ENCODE measurements at regions not wholly inside any gene's neighbourhood (a gene's known extent, or its start where the extent isn't known, plus 50 kb on each side); places are given as distances from the start of the nearest gene placed in this dataset.

DNA sequence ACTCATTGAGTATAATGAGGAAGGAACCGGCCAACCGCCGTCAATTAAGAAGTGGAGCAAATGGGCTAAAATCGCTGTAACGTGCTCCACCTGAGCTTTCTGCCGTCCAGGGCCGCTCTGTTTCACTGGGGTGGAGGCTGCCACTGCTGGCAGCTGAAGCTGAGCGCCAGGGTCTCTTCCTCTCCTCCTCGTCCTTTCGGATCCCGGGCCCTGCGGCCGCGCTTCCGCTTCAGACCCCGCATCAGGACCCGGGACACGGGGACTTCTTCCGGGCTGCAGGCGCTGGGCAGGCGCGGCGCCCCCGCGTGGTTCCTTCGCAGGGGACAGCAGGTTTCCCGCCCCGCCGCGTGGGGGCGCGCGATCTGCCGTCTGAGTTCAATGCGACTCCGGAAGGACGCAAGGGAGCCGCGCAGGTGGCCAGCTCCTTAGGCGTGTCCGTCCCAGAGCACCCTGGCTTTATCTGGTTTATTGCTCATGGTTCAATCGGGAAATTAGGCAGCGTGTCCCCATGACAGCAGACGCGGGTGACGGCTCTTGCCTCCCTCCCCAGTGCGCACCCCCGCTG is 519.8 kb downstream of the TRIML1 start:
- TF ChIP-seq, protein P1, sequence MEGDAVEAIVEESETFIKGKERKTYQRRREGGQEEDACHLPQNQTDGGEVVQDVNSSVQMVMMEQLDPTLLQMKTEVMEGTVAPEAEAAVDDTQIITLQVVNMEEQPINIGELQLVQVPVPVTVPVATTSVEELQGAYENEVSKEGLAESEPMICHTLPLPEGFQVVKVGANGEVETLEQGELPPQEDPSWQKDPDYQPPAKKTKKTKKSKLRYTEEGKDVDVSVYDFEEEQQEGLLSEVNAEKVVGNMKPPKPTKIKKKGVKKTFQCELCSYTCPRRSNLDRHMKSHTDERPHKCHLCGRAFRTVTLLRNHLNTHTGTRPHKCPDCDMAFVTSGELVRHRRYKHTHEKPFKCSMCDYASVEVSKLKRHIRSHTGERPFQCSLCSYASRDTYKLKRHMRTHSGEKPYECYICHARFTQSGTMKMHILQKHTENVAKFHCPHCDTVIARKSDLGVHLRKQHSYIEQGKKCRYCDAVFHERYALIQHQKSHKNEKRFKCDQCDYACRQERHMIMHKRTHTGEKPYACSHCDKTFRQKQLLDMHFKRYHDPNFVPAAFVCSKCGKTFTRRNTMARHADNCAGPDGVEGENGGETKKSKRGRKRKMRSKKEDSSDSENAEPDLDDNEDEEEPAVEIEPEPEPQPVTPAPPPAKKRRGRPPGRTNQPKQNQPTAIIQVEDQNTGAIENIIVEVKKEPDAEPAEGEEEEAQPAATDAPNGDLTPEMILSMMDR (IDR thresholded peaks at IDR 0.05), result no peak
- TF ChIP-seq POLR2AphosphoS5 (IDR thresholded peaks at IDR 0.05), result no peak
- TF ChIP-seq POLR2A (IDR thresholded peaks at IDR 0.05; ENCODE audit: low read depth), result no peak
